Right lobe of liver (tissue), 4 donors: ENCODE measurements at regions not wholly inside any gene's neighbourhood (a gene's known extent, or its start where the extent isn't known, plus 50 kb on each side); places are given as distances from the start of the nearest gene placed in this dataset.

Experiments used
- POLR2A ChIP-seq: fragments of 450-650 bp; IDR thresholded peaks from one replicate; pipeline ENCODE4 v1.6.1; 2017; ENCODE audit warnings: antibody characterized with exemption, mild to moderate bottlenecking
- TF ChIP-seq, protein P1 (sequence below), 4 donors: fragments of 200-600 bp in 3 of 4; fragments of 450-650 bp in 1 of 4; IDR thresholded peaks; one replicate each; pipeline versions ENCODE4 v1.5.1 to v1.8.0; 2016 to 2022; ENCODE audit warnings: antibody characterized with exemption in 4 of 4, mild to moderate bottlenecking in 2 of 4
- donor health status: DM: no; HTN: no; CAD: no.
- donor health status: DM: no; HTN: no; CAD: no.
- donor health status: DM: no; HTN: yes; CAD: no.

DNA sequence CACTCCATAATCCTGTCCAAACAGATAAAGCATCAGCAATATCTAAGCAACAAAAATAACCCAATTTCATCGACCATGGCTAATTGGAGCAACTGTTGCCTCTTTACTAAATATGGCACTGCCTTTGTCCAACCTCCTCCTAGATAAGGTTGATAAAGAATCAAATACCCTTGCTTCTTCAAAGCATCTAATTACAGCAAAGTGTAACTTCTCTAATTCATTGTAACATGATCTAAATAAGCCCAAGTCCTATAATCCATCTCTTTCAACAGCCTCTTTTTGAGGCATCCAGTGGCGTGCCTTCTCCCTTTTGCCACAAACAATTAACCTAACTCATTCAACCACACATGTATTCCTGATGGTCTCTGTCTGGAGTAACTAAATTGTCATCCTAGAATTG, 81.7 kb upstream of the KLHL1 start:
- TF ChIP-seq, protein P1, sequence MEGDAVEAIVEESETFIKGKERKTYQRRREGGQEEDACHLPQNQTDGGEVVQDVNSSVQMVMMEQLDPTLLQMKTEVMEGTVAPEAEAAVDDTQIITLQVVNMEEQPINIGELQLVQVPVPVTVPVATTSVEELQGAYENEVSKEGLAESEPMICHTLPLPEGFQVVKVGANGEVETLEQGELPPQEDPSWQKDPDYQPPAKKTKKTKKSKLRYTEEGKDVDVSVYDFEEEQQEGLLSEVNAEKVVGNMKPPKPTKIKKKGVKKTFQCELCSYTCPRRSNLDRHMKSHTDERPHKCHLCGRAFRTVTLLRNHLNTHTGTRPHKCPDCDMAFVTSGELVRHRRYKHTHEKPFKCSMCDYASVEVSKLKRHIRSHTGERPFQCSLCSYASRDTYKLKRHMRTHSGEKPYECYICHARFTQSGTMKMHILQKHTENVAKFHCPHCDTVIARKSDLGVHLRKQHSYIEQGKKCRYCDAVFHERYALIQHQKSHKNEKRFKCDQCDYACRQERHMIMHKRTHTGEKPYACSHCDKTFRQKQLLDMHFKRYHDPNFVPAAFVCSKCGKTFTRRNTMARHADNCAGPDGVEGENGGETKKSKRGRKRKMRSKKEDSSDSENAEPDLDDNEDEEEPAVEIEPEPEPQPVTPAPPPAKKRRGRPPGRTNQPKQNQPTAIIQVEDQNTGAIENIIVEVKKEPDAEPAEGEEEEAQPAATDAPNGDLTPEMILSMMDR (IDR thresholded peaks at IDR 0.05) = no peak
- no peak for TF ChIP-seq POLR2A
